COLO668 (cell line): ENCODE measurements at regions not wholly inside any gene's neighbourhood (a gene's known extent, or its start where the extent isn't known, plus 50 kb on each side); places are given as distances from the start of the nearest gene placed in this dataset.
"Not testable (repeated sequence)": the region's sequence is repeated elsewhere in the genome, so short reads cannot be mapped to it uniquely, and the experiment has no call there.

Source experiments
- DNase-seq: peaks from one replicate; lab custom pipeline; 2025; ENCODE audit not compliant: unreplicated experiment; lab: John Stamatoyannopoulos, UW

DNA sequence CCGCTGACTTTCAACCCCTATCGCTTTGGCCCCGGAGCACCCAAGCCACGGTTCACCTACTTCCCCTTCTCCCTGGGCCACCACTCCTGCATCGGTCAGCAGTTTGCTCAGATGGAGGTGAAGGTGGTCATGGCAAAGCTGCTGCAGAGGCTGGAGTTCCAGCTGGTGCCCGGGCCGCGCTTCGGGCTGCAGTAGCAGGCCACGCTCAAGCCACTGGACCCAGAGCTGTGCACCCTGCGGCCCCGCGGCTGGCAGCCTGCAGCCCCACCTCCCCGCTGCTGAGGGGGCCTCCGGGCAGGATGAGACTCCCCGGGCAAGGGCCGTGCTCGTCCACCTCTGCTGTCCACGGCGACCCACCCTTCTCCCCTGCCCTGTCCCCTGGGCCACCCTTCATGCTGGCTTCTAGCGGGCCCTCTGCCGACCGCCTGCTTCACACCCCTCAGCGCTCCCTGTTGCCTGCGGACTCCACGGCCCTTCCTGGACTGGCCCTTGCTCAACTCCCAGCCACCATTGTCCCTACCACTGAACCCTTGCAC is 92.2 kb upstream of the TRABD2B start:
- no peak for DNase-seq

DNA sequence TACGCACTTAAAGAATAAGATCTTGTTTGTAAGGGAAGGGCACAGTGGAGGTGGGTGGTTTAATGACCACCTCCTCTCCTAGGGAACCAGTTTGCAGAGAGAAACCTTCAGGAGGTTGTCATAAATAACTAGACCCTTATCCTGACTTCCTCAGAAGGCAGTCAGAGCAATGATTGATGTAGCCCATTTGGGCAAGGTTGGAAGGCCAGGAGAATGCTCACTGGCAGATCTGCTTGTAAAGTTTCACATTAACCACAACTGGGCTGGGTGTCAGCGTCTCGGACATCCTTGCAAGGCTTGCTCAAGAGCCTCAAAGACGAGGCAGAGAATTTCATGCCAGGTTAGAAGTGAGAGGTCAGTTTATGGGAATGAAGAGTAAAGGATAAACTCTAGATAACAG is 87.6 kb upstream of the TRABD2B start:
- no peak for DNase-seq

DNA sequence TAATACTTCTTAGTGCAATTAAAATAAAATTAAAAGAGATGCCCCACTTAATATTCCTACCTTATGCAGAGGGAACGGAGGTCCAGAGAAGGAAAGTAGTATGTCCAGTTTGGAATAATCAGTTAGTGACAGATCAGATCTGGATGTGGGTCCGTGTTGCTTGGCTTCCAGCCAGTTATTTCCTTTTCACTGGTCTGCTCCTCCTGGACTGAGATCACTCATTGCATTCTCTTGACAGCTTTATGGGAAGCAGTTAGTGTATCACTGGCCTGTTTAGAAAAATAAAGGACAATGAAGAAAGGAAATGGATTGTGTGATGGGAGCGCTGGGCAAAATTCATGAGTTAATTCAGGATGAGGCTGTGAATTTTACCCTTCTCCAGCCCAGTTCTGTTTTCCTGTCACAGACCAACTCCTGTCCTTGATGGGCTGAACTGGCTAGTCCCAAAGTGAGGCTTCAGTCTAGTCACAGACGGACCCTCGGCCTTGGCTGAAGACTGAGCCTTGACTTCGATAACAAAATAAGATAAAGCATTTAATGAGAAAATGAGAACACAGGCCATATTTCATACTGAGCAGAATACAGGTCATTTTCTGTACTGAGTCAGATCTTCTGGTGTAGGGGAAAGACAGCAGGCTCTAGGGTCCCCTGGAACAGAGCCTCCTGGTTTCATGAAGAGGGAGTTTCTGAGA is 85.2 kb upstream of the TRABD2B start:
- DNase-seq, result peak; percentile 61

DNA sequence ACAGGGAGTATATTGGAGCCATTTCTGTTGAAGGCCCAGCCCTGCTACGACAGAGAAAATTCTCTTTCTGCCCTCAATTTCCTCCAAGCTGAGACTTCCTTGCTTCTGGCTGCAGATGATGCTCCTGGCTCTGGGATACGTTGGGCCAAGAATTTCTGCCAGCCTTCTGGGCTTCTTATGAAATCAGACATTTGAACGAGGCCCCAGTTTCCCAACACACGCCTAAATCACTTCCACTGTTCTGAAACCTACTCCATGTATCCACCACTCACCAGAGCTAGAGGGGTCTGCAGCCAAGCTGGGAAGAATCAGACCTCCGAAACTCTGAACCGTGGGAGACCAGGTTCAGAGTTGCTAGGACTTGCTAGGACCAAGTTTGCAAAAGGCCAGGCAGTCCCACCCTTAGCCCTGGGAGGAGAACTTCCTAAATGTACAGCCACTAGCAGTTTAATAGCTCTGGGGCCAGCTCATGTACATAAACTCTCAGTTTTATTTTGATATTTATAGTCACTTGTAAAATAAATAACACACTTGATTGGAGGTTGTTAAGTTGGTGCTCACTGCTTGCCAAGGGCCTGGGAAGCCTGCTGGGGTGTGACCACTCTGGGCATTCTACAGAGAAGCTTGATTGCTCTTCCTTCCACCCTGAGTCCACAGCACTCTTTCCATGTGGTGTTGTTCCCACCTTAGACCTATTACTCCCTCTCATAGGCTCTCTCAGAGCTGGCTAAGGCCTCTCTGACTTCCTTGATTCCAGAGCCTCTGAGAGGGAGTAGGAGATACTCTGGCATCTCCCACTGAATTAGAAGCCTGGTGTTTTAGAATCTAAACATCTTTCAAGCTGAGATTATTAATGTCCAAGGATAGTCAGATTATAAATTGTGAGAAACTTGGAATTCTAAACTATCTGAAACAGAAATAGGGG is 83.4 kb upstream of the TRABD2B start:
- DNase-seq, result no peak

DNA sequence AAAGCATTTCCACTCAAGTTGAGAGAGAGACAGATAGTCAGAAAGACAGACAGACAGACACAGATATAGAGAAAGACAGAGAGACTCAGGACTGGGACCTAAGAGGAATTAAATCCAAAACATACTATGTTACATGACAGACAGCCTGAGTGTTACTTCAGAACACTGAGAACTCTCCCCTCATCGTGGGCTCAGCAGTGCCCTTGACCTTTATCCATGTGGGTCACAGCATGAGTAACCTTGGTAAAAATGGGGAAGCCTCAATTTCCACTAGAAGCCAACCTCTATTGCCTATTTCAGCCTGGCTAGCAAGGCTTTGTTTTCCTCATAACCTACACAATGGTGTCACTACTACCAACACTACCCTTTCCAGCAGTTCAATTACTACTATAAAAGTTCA is 81.9 kb upstream of the TRABD2B start:
- no peak for DNase-seq

DNA sequence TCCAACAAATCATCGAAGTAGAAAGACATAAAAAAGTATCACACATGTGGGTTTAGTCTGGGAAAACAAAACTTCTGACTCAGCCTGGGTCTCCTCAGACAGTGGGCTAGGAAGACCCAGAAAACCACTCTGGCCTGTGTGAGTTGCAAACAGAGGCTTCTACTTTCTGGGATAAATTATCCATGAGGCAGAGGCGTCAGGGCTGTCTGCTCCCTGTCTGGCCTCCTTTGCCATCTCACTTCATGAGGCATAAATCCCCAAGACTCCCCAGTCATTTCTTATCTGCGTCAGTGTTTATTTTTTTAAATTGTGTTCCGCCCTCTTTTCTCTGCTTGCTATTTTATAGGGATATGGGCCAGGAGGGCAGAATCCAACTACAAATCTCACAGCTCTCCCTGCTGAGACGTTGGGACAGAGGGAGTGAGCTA is 80.6 kb upstream of the TRABD2B start:
- DNase-seq, result no peak

DNA sequence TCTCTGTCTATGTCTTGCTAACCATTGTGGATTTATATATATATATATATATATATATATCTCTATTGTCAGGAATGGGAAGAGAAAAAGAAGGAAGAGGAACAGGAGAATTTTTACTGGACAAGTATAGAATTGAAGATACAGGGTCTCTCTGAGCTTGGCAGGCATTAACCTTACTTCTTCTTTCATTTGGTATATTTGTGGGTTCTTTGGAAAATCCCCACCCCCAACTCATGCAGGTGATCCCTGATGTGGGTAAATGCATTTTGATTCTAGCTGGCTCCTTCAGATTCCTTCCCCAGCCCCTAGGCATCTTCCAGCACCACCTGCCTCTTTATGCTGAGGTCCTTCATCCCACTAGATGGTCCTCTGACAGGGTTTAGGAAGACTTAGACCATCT is 78.8 kb upstream of the TRABD2B start:
- DNase-seq, result no peak

DNA sequence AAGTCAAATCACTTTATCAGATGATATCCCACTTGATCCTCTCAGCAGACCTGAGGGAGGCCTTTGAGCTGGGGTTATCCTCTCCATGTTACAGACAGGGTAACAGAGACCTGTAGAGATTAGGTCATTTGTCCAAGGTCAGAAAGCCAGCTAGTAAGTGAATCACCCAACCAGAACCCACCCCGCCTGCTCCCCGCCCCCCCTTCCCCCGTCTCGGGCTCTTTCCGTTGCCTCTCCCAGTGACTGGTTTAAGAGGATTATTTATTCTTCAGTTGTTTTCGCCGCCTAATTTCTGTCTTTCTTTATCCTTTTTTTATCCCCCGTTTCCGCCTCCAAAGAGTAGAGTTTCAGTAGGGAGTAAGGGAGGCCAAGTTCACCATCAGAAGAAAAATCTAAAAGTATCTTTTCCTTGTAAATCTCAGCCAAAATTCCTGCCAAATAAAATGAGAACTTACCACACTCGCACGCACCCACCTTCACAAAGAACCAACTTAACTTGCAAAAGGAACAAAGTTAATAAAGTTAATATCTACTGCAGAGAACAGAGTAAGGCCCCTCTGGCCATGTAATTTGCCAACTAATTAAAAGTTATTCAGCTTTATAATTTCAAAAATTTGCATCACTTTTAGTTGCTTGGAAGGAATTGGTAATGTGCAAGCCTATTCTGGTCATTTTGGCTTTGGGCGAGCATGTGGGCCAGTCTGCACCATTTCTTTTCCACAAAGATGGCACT is 76.8 kb upstream of the TRABD2B start:
- no peak for DNase-seq

DNA sequence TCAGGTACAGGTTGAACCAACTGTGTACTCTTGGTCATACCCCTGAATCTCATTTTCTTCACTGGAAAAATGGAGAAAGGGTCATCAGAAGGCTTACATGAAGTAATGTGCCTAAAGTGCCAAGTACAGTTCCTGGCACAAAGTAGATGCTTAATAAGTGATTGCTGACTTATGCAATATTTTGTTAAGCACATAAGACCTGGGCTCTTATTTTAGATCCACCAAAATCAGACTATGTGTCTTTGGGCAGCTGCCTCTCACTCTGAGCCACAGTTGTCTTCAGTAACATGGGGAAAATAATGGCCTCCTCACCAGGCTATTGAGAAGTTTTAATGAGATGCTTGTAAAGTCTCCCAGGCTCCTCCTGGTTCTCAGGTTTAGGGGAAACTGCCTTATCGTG is 74.3 kb upstream of the TRABD2B start:
- DNase-seq, result no peak

DNA sequence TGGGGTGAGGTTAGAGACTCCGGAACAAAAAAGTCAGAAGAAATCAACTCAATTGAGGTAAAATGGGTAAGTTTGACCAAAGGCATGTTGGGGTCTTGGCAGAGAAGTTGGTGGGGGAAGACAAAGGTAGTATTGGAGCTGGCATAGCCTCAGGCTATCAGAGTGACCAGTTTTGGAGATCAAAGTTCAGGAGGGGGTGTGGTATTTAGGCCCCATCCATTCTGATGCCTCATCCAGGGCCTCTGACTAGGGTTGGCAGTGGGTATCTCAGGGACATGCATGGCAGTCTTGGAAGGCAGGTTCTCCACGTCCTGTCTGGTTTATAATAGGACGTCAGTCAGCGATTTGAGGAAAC is 73.2 kb upstream of the TRABD2B start:
- no peak for DNase-seq

DNA sequence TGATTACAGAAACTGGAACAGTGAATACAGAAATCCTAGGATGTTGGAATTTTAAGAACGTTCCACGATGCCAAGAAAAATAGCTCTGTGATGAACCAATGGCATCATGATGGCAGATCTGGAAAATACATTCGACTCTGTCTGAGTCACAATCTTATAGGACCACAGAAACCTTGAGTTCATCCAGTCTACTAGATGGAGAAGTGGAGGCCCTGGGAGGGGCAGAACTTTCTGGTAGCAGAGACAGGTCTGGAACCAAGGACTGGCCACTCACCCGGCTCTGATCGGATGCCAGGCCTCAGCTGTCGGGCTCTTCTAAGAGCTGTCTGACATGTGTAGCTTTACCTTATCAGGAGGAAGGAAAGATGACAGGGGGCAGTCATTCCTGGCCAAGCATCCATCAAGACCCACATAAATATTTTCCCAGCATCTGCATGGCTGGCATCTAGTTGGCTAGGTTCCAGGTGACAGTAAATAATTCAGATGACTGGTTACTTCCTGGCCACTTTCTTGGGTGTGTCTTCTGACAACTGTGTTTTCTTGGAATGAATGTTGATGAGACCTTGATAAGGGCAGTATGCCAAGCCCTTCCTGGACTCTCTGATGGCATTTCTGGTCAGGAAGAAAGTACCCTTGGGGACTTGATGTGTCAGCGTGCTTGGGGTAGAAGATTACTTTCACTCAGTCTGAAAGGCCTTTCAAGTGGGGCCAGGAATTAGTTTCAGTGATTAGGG is 72.6 kb upstream of the TRABD2B start:
- DNase-seq, result no peak

DNA sequence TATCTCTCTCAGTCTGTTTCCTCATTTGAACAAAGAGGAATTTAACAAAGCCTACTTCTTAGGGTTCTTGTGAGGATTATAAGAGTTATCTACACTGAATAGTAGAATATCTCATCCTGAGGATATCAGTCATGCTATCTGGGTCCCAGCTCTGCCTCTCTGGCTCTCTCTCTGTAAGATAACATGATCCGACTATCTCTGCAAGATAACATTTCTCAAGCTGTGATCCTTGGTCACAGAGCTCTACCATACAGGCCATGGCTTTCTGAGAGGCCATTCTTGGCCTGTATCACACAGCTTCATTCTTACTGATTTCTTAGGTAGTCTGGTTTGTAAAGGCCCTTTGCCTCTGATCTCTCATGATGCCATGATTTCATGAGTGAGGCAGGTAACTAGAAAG is 71.0 kb upstream of the TRABD2B start:
- DNase-seq, result no peak

DNA sequence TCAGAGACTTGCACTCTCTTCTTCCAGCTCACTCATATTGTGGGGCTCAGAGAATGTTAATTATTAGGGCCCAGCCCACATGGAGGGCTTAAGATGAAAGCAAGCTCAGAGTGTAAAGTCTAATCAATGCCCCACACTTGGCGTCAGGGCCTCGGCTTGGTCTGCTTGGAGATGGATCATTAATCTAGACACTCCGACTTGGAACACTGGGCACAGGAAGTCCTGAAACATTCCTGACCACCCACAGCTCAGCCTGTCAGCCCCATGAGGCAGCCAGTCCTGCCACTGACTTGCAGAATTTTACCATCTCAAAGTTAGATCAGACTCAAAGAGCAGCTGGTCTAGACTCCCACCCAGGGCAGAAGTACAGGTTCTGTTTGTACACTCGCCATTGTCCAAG is 69.8 kb upstream of the TRABD2B start:
- DNase-seq, result no peak

DNA sequence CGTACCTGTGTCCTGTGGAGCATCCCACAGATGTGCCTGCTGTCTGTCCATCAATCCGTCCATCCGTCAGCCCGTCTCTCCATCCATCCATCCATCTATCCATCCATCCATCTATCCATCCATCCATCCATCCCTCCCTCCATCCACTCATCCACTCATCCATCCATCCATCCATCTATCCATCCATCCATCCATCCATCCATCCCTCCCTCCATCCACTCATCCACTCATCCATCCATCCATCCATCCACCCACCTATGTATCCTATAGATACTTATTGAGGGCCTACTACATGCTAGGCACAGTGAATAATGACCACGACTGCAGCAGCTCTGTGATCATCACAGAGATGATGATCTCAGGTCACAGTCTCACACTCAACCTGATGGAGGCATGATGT is 67.5 kb upstream of the TRABD2B start:
- not testable (repeated sequence) for DNase-seq

DNA sequence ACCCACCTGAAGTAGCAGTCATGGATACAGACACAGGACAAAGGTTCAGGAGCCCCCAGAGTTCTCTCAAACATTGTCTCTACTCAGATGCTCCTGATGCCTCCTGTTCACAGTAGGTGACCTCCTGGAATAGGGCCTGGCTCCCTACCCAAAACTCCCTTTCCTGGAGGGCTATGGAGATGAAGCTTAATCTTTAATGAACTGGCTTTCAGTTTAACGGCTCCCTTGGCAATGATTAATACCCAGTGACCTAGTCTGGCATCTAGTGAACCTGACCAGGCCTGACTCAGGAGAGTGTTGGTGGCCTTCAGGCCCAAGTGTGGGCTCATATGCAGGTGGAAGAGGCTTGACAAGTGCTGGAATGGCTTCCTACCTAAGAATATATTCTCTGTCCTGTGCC is 65.2 kb upstream of the TRABD2B start:
- DNase-seq, result no peak

DNA sequence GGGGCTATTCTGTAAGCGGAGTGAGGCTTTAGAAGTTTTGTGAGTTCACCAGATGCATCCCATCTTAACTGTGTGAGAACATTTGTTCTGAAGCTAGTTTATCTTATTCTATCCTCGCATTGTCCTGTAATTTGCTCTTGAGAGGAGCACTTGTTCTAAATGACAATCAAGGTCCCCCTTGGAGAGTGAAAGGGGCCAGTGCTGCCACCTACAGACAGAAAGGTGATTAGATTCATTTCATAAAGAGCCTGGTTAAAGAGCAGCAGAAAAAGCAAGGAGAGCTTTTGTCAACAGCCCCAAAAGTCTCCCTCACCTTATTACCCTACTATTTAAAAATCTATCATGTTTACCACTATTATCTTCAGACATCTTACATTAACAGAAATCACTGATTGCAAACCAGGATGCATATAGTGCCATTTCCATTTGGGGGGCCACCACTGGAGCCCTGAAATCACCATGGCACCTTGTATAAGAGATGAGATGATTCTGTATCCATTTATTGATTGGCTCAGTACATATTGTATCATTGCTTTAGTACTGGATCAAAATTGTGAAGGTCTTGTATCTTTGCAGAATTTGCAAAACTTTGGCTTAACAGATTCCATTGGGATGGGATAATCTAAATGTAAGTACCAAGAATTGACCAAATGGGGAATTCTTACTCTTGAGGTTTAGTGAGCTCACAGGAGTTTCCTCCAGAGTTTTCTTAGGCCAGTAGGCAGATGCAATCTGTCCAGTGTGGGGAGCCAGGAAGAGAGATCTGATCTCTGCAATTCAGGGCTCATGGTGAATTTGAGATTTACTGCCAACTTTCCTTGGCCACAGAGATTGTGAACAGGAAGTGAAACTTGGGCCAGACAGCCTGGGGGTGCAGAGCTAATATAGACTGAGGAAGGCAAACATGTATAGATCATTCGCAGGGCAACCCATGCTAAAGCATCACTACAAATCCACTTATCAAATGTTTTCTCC is 64.3 kb upstream of the TRABD2B start:
- peak; percentile 86 for DNase-seq

DNA sequence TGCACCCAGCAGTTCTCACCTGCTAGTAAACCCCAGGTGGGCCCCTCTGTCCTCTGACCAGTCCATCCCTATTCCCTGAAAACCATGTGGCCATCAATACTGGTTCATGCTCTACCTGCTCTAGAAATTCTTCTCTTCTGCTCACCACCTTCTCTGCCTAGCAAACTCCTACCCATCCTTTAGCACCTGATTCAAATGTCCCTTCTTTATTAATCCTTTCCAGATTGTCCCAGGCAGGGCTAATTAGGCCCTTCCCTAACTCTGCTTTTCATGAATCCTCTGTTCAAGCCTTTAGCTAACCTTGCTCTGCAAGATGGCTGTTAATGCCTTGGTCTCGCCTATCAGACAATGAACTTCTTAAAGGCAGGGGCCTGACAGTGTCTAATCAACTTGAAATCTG is 62.1 kb upstream of the TRABD2B start:
- DNase-seq, result no peak

DNA sequence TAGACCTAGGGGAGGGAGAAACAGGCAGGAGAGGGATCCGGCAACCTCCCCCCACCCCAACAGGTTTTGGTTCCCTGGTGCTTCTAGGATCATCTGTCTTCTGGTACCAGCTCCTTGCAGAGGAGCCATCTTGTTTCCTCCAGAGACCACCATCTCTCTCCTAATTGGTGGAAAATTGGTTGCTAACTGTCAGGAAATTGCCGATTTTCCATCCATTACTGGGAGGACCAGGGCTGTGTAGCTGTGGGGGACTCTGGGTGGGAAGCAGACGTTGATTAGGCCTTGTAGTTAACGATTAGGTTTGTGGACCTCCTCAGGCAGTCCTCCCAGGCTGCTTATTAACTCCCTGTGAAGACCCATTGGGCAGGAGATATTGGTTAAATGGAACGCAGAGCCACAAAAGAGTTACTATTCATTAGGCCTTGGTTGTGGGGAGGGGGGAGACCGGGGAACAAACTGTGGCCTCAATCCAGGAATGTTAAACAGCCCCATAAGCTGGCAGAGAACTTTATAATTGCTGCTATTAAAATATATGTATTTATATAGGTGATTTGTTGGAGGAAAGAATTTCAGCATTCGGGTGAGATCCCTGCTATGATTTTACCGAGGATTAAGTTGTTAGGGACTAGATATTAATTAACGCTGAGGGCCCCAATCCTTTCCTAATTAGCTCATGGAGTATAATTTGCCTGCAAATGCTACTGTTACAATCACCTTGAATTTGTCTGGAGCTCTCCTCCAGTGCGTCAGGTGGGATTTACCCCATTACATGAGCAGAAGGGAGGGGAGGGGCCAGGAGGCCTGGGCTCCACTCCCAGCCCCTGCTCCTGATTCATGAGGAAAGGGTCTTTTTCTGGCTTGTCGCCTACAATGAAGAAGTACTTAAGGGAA is 61.2 kb upstream of the TRABD2B start:
- DNase-seq, result no peak

DNA sequence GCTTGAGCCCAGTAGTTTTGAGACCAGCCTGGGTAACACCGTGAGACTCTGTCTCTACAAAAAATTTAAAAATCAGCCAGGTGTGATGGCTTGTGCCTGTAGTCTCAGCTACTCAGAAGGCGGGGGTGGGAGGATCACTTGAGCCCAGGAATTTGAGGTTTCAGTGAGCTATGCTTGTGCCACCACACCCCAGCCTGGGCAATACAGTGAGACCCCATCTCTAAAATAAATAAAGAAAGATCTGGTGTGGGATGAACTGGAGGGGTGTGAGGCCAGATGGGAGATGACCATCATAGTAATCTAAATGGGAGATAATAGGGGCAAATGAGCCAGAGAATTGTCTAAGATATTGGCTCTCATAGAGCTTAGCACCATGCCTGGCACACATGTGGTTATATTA is 60.1 kb upstream of the TRABD2B start:
- DNase-seq, result no peak
